WTC11 (cell line): ENCODE measurements at regions not wholly inside any gene's neighbourhood (a gene's known extent, or its start where the extent isn't known, plus 50 kb on each side); places are given as distances from the start of the nearest gene placed in this dataset.

Experiments
- ATAC-seq: fragments of 200-7000 bp; cut with Tn5 transposase; 2 replicates; pipeline ENCODE4 v1.10.0; 2021; ENCODE audit warnings: mild to moderate bottlenecking, moderate library complexity
- CTCF ChIA-PET: fragments of 300-600 bp; sonication (Branson Sonifier 250); formaldehyde crosslinking; loops from one replicate; lab custom pipeline; 2021; ENCODE audit warnings: antibody characterized with exemption; lab: Charles Lee
- POLR2A ChIA-PET: fragments of 350-600 bp; sonication (Branson Sonifier 250); formaldehyde crosslinking; loops from one replicate; lab custom pipeline; 2021; ENCODE audit warnings: antibody characterized with exemption; lab: Charles Lee
- DNase-seq: peaks from one replicate; pipeline ENCODE4 v3.0.0; 2021; ENCODE audit warnings: low spot score
- H3K27ac Mint-ChIP-seq: 2 replicates; pipeline ENCODE4 v1.8.0; 2021; ENCODE audit warnings: mixed read lengths
- H3K27me3 Mint-ChIP-seq: 2 replicates; pipeline ENCODE4 v1.8.0; 2021; ENCODE audit warnings: low read depth, mild to moderate bottlenecking, moderate library complexity, mixed read lengths
- H3K36me3 Mint-ChIP-seq: 2 replicates; pipeline ENCODE4 v1.8.0; 2021; ENCODE audit warnings: mixed read lengths
- H3K4me1 Mint-ChIP-seq: 2 replicates; pipeline ENCODE4 v1.8.0; 2022; ENCODE audit warnings: mixed read lengths
- H3K4me3 Mint-ChIP-seq: 2 replicates; pipeline ENCODE4 v1.8.0; 2021; ENCODE audit warnings: mild to moderate bottlenecking, moderate library complexity, mixed read lengths
- H3K9me3 Mint-ChIP-seq: 2 replicates; pipeline ENCODE4 v1.8.0; 2021; ENCODE audit warnings: mixed read lengths
- E2F4 ChIP-seq: sonication (generic); formaldehyde crosslinking; IDR thresholded peaks from 2 replicates; pipeline ENCODE4 v1.8.1; 2022; ENCODE audit warnings: low read depth, mild to moderate bottlenecking, moderate library complexity, missing genetic modification reagents, borderline replicate concordance
- FOXP1 ChIP-seq: sonication (generic); formaldehyde crosslinking; IDR thresholded peaks from 2 replicates; pipeline ENCODE4 v1.8.0; 2022; ENCODE audit warnings: missing genetic modification reagents, mild to moderate bottlenecking, moderate library complexity, borderline replicate concordance
- NFE2L1 ChIP-seq: sonication (generic); formaldehyde crosslinking; IDR thresholded peaks from 2 replicates; pipeline ENCODE4 v1.8.1; 2023; ENCODE audit warnings: missing genetic modification reagents
- NR3C1 ChIP-seq: sonication (generic); formaldehyde crosslinking; conservative IDR thresholded peaks from 2 replicates; pipeline ENCODE4 v1.8.1; 2023; ENCODE audit warnings: low read depth, mild to moderate bottlenecking, missing genetic modification reagents
- SMAD4 ChIP-seq: sonication (generic); formaldehyde crosslinking; IDR thresholded peaks from 2 replicates; pipeline ENCODE4 v1.8.0; 2022; ENCODE audit warnings: mild to moderate bottlenecking, missing genetic modification reagents
- TCF7 ChIP-seq: sonication (generic); formaldehyde crosslinking; IDR thresholded peaks from 2 replicates; pipeline ENCODE4 v1.8.0; 2022; ENCODE audit warnings: mild to moderate bottlenecking, low read depth, missing genetic modification reagents, moderate library complexity
- ZNF121 ChIP-seq: sonication (generic); formaldehyde crosslinking; IDR thresholded peaks from 2 replicates; pipeline ENCODE4 v1.8.0; 2023; ENCODE audit warnings: missing genetic modification reagents
- ZNF281 ChIP-seq: sonication (generic); formaldehyde crosslinking; IDR thresholded peaks from 2 replicates; pipeline ENCODE4 v1.8.0; 2023; ENCODE audit warnings: mild to moderate bottlenecking, missing genetic modification reagents
- TF ChIP-seq, protein P1 (sequence below): fragments of 250-450 bp; sonication (Bioruptor Pico); IDR thresholded peaks from 2 replicates; pipeline ENCODE4 v1.9.0; 2021; ENCODE audit warnings: mild to moderate bottlenecking, borderline replicate concordance
- TF ChIP-seq, protein P2 (sequence below): sonication (generic); formaldehyde crosslinking; IDR thresholded peaks from 2 replicates; pipeline ENCODE4 v1.8.0; 2022; ENCODE audit warnings: mild to moderate bottlenecking, missing genetic modification reagents
- TF ChIP-seq, protein P3 (sequence below): sonication (generic); formaldehyde crosslinking; IDR thresholded peaks from 2 replicates; pipeline ENCODE4 v1.8.0; 2022; ENCODE audit warnings: mild to moderate bottlenecking, missing genetic modification reagents
- TF ChIP-seq, protein P4 (sequence below): sonication (generic); formaldehyde crosslinking; IDR thresholded peaks from 2 replicates; pipeline ENCODE4 v1.8.1; 2023; ENCODE audit warnings: mild to moderate bottlenecking, missing genetic modification reagents, borderline replicate concordance

- Mint-ChIP-seq H3K36me3 (no peaks in the 10 kb centered on the region), H3K27ac (no peak overlapping the region)
- POLR2A ChIA-PET = interaction anchor here (0.7 kb wide), 1 partner anchor 386 kb away, joined by 5 read pairs; no protein-coding TSS in a partner anchor
These were observed 175.4 kb upstream of the CDH12 start for GRCh38 chr5:23028445-23029021.

More at GRCh38 chr5:23028445-23029021, 175.4 kb upstream of the CDH12 start:
- DNase-seq (no peak), ATAC-seq (no peak)
- Mint-ChIP-seq H3K27me3 (no peaks in the 10 kb centered on the region), H3K4me1 (peaks cover 4% of the 10 kb centered on the region), H3K4me3 (no peak overlapping the region), H3K9me3 (peaks cover 4% of the 10 kb centered on the region)
- CTCF ChIA-PET = no interaction called here
- TF ChIP-seq, protein P1, sequence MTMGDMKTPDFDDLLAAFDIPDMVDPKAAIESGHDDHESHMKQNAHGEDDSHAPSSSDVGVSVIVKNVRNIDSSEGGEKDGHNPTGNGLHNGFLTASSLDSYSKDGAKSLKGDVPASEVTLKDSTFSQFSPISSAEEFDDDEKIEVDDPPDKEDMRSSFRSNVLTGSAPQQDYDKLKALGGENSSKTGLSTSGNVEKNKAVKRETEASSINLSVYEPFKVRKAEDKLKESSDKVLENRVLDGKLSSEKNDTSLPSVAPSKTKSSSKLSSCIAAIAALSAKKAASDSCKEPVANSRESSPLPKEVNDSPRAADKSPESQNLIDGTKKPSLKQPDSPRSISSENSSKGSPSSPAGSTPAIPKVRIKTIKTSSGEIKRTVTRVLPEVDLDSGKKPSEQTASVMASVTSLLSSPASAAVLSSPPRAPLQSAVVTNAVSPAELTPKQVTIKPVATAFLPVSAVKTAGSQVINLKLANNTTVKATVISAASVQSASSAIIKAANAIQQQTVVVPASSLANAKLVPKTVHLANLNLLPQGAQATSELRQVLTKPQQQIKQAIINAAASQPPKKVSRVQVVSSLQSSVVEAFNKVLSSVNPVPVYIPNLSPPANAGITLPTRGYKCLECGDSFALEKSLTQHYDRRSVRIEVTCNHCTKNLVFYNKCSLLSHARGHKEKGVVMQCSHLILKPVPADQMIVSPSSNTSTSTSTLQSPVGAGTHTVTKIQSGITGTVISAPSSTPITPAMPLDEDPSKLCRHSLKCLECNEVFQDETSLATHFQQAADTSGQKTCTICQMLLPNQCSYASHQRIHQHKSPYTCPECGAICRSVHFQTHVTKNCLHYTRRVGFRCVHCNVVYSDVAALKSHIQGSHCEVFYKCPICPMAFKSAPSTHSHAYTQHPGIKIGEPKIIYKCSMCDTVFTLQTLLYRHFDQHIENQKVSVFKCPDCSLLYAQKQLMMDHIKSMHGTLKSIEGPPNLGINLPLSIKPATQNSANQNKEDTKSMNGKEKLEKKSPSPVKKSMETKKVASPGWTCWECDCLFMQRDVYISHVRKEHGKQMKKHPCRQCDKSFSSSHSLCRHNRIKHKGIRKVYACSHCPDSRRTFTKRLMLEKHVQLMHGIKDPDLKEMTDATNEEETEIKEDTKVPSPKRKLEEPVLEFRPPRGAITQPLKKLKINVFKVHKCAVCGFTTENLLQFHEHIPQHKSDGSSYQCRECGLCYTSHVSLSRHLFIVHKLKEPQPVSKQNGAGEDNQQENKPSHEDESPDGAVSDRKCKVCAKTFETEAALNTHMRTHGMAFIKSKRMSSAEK = no peak
- TF ChIP-seq NR3C1 (CRISPR knock-in tag) = no peak
- TF ChIP-seq ZNF281 (CRISPR knock-in tag) = no peak
- TF ChIP-seq, protein P2, sequence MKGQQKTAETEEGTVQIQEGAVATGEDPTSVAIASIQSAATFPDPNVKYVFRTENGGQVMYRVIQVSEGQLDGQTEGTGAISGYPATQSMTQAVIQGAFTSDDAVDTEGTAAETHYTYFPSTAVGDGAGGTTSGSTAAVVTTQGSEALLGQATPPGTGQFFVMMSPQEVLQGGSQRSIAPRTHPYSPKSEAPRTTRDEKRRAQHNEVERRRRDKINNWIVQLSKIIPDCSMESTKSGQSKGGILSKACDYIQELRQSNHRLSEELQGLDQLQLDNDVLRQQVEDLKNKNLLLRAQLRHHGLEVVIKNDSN (CRISPR knock-in tag) = no peak
- no peak for TF ChIP-seq ZNF121 (CRISPR knock-in tag)
- TF ChIP-seq, protein P3, sequence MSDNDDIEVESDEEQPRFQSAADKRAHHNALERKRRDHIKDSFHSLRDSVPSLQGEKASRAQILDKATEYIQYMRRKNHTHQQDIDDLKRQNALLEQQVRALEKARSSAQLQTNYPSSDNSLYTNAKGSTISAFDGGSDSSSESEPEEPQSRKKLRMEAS (CRISPR knock-in tag) = no peak
- no peak for TF ChIP-seq SMAD4 (CRISPR knock-in tag)
- TF ChIP-seq TCF7 (CRISPR knock-in tag) = no peak
- TF ChIP-seq FOXP1 (CRISPR knock-in tag) = no peak
- TF ChIP-seq, protein P4, sequence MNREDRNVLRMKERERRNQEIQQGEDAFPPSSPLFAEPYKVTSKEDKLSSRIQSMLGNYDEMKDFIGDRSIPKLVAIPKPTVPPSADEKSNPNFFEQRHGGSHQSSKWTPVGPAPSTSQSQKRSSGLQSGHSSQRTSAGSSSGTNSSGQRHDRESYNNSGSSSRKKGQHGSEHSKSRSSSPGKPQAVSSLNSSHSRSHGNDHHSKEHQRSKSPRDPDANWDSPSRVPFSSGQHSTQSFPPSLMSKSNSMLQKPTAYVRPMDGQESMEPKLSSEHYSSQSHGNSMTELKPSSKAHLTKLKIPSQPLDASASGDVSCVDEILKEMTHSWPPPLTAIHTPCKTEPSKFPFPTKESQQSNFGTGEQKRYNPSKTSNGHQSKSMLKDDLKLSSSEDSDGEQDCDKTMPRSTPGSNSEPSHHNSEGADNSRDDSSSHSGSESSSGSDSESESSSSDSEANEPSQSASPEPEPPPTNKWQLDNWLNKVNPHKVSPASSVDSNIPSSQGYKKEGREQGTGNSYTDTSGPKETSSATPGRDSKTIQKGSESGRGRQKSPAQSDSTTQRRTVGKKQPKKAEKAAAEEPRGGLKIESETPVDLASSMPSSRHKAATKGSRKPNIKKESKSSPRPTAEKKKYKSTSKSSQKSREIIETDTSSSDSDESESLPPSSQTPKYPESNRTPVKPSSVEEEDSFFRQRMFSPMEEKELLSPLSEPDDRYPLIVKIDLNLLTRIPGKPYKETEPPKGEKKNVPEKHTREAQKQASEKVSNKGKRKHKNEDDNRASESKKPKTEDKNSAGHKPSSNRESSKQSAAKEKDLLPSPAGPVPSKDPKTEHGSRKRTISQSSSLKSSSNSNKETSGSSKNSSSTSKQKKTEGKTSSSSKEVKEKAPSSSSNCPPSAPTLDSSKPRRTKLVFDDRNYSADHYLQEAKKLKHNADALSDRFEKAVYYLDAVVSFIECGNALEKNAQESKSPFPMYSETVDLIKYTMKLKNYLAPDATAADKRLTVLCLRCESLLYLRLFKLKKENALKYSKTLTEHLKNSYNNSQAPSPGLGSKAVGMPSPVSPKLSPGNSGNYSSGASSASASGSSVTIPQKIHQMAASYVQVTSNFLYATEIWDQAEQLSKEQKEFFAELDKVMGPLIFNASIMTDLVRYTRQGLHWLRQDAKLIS = no peak
- TF ChIP-seq E2F4 (CRISPR knock-in tag) = no peak
- TF ChIP-seq NFE2L1 (CRISPR knock-in tag) = no peak
